ENCODE measurements at regions not wholly inside any gene's neighbourhood (a gene's known extent, or its start where the extent isn't known, plus 50 kb on each side); places are given as distances from the start of the nearest gene placed in this dataset.

DNA sequence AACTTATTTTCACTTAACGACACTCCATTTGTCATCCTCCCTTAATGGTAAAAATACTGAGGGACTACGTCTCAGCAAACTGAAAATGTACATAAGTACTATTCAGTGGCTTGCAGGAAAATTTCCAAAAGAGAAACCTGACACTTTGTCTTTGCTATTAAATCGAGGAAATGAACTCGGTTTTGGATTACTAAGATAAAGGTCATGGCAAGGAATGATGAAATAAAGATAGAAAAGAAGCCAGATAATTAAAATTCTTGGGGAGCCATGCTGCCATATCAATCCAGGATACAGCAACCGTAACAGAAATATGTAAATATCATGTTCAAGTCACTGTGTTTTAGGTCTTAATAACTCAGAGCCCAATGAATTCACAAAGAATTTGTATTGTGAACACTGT, 647.8 kb downstream of the CDH9 start:
- TF ChIP-seq REST (IDR thresholded peaks at IDR 0.05; ENCODE audit: borderline replicate concordance) = no peak
- TF ChIP-seq TAF1 (IDR thresholded peaks at IDR 0.05; ENCODE audit: low read depth) = no peak
- TF ChIP-seq CTCF (IDR thresholded peaks at IDR 0.05; ENCODE audit: poor library complexity, severe bottlenecking) = no peak
- TF ChIP-seq EP300 (conservative IDR thresholded peaks at IDR 0.05; ENCODE audit: poor library complexity, severe bottlenecking) = no peak
- no peak for TF ChIP-seq POLR2AphosphoS5 (IDR thresholded peaks at IDR 0.05)
